A673 (cell line): ENCODE measurements at regions not wholly inside any gene's neighbourhood (a gene's known extent, or its start where the extent isn't known, plus 50 kb on each side); places are given as distances from the start of the nearest gene placed in this dataset.

ENCODE experiments used
- BruUV-seq: library from RNA; stranded (reverse); fragments of 400-500 nt; replicated peaks from 2 replicates; lab custom pipeline; 2021; lab: Mats Ljungman, UMichigan
- CTCF ChIA-PET: fragments of 300-600 bp; sonication (Branson Sonifier 250); formaldehyde crosslinking; loops from one replicate; lab custom pipeline; 2022; ENCODE audit warnings: antibody characterized with exemption; lab: Charles Lee
- POLR2A ChIA-PET: fragments of 300-600 bp; sonication (Branson Sonifier 250); formaldehyde crosslinking; loops from one replicate; lab custom pipeline; 2022; ENCODE audit warnings: antibody characterized with exemption; ENCODE audit not compliant: low non-redundant PET; lab: Charles Lee
- DNase-seq: peaks from one replicate; pipeline ENCODE4 v3.0.0-alpha.2; 2015; ENCODE audit warnings: low spot score
- H3K27ac ChIP-seq: fragments of 200-600 bp; sonication (generic); 2 replicates; pipeline ENCODE4 v1.5.1; 2016; ENCODE audit warnings: mixed run types, low read depth, mild to moderate bottlenecking, mixed read lengths, antibody characterized with exemption, low read length; ENCODE audit not compliant: poor library complexity, severe bottlenecking
- H3K27me3 ChIP-seq: fragments of 200-600 bp; sonication (generic); replicated peaks from 2 replicates; pipeline ENCODE4 v1.6.1; 2017; ENCODE audit warnings: mixed run types, low read depth, mild to moderate bottlenecking, mixed read lengths, antibody characterized with exemption, low read length; ENCODE audit not compliant: insufficient read depth, poor library complexity
- H3K36me3 ChIP-seq: fragments of 200-600 bp; sonication (generic); 2 replicates; pipeline ENCODE4 v1.6.1; 2016; ENCODE audit warnings: mixed run types, mild to moderate bottlenecking, mixed read lengths, antibody characterized with exemption, low read length; ENCODE audit not compliant: insufficient read depth, poor library complexity, severe bottlenecking
- H3K4me1 ChIP-seq: fragments of 200-600 bp; sonication (generic); 2 replicates; pipeline ENCODE4 v1.6.1; 2017; ENCODE audit warnings: mixed run types, mild to moderate bottlenecking, mixed read lengths, antibody characterized with exemption, low read length; ENCODE audit not compliant: insufficient read depth, poor library complexity, severe bottlenecking
- H3K4me3 ChIP-seq: fragments of 200-600 bp; sonication (generic); 2 replicates; pipeline ENCODE4 v1.5.1; 2016; ENCODE audit warnings: low read depth, mixed run types, mild to moderate bottlenecking, mixed read lengths, low read length; ENCODE audit not compliant: poor library complexity, severe bottlenecking
- H3K9me3 ChIP-seq: fragments of 200-600 bp; sonication (generic); 2 replicates; pipeline ENCODE4 v1.6.1; 2016; ENCODE audit warnings: mixed run types, low read depth, mild to moderate bottlenecking, mixed read lengths, antibody characterized with exemption, low read length; ENCODE audit not compliant: poor library complexity, severe bottlenecking
- CTCF ChIP-seq: fragments of 300-800, 200-600 bp; sonication (generic); conservative IDR thresholded peaks from 2 replicates; pipeline ENCODE4 v1.5.1; 2017; ENCODE audit warnings: low read depth, mild to moderate bottlenecking, antibody characterized with exemption, low read length, moderate library complexity, mixed read lengths
- EZH2 ChIP-seq: fragments of 200-600 bp; sonication (generic); IDR thresholded peaks from 2 replicates; pipeline ENCODE4 v1.6.1; 2017; ENCODE audit warnings: borderline replicate concordance, low read depth, mild to moderate bottlenecking, mixed read lengths, antibody characterized with exemption, low read length; ENCODE audit not compliant: poor library complexity, severe bottlenecking
- intact Hi-C: fragments of 100-400 bp; cut with micrococcal nuclease; formaldehyde crosslinking; loops from one replicate; pipeline ENCODE4 v1.10.0; 2022; ENCODE audit not compliant: unreplicated experiment

- no peaks in the 10 kb centered on the region for H3K9me3 ChIP-seq
- H3K27ac ChIP-seq, result no peak overlapping the region
- H3K4me1 ChIP-seq, result no peaks in the 10 kb centered on the region
- TF ChIP-seq EZH2, result no peak
- TF ChIP-seq CTCF, result no peak
- no peaks in the 10 kb centered on the region for H3K36me3 ChIP-seq
- ChIA-PET CTCF (no interaction called here), POLR2A (no interaction called here)
- H3K27me3 ChIP-seq, result no peaks in the 10 kb centered on the region
- no peak for DNase-seq
- intact Hi-C loops, result no loop called here
- BruUV-seq, result no TSS peak
- H3K4me3 ChIP-seq, result no peak overlapping the region
Measured at GRCh38 chr3:40764747-40765146, 240.0 kb downstream of the ZNF621 start.

- no TSS peak for BruUV-seq
- CTCF ChIA-PET, result no interaction called here
Measured at GRCh38 chr3:40765884-40766283, 241.1 kb downstream of the ZNF621 start.

GRCh38 chr3:40766396-40766795, 241.6 kb downstream of the ZNF621 start:
- intact Hi-C loops, result no loop called here
- H3K9me3 ChIP-seq, result no peaks in the 10 kb centered on the region

More at GRCh38 chr3:40765884-40766283, 241.1 kb downstream of the ZNF621 start:
- TF ChIP-seq EZH2 (no peak), CTCF (no peak)
- Histone ChIP-seq H3K27ac (no peak overlapping the region), H3K4me1 (no peaks in the 10 kb centered on the region), H3K9me3 (no peaks in the 10 kb centered on the region), H3K36me3 (no peaks in the 10 kb centered on the region), H3K4me3 (no peak overlapping the region), H3K27me3 (no peaks in the 10 kb centered on the region)
- POLR2A ChIA-PET, result no interaction called here
- DNase-seq, result no peak
- intact Hi-C loops, result no loop called here

More at GRCh38 chr3:40766396-40766795, 241.6 kb downstream of the ZNF621 start:
- Histone ChIP-seq H3K36me3 (no peaks in the 10 kb centered on the region), H3K4me3 (no peak overlapping the region), H3K27ac (no peak overlapping the region), H3K27me3 (no peaks in the 10 kb centered on the region), H3K4me1 (no peaks in the 10 kb centered on the region)
- TF ChIP-seq CTCF, result no peak
- TF ChIP-seq EZH2, result no peak
- ChIA-PET CTCF (no interaction called here), POLR2A (no interaction called here)
- BruUV-seq, result no TSS peak
- no peak for DNase-seq
